ENCODE measurements at regions not wholly inside any gene's neighbourhood (a gene's known extent, or its start where the extent isn't known, plus 50 kb on each side); places are given as distances from the start of the nearest gene placed in this dataset.

- no peak overlapping the region for H3K27ac Mint-ChIP-seq (ENCODE audit: unreplicated experiment)
- no peak for FAIRE-seq
- TF ChIP-seq EZH2 (IDR thresholded peaks at IDR 0.05; ENCODE audit: insufficient read depth, low read length) (no peak), CTCF (IDR thresholded peaks at IDR 0.05; ENCODE audit: insufficient read depth, low read depth, low read length) (no peak)
Observed at GRCh38 chr12:71000748-71001147, 80.2 kb upstream of the PTPRR start.

GRCh38 chr12:71000255-71000654, 79.7 kb upstream of the PTPRR start:
- no peaks in the 10 kb centered on the region for H3K27me3 ChIP-seq (ENCODE audit: insufficient read depth, low read length)
- no peak overlapping the region for H3K4me2 ChIP-seq (ENCODE audit: low read length)
- H3K4me1 ChIP-seq (ENCODE audit: insufficient read depth, low read length) = no peaks in the 10 kb centered on the region
- no peak overlapping the region for H2AFZ ChIP-seq (ENCODE audit: low read depth, low read length)
- Mint-ChIP-seq H3K9me3 (ENCODE audit: unreplicated experiment) (no peaks in the 10 kb centered on the region), H3K36me3 (ENCODE audit: low read depth, unreplicated experiment) (no peaks in the 10 kb centered on the region), H3K27ac (ENCODE audit: unreplicated experiment) (no peak overlapping the region), H3K4me1 (ENCODE audit: low read depth, unreplicated experiment) (no peaks in the 10 kb centered on the region), H3K27me3 (ENCODE audit: low read depth, unreplicated experiment) (no peaks in the 10 kb centered on the region), H3K4me3 (ENCODE audit: unreplicated experiment) (no peak overlapping the region)
- H3K4me3 ChIP-seq (ENCODE audit: insufficient read depth, low read depth, low read length) = no peak overlapping the region
- no peaks in the 10 kb centered on the region for H3K9me3 ChIP-seq (ENCODE audit: insufficient read depth, low read depth, low read length)
- DNase-seq (ENCODE audit: low read depth) (no peak), FAIRE-seq (no peak)
- no peaks in the 10 kb centered on the region for H3K79me2 ChIP-seq (ENCODE audit: insufficient read depth, low read length)
- TF ChIP-seq EZH2 (IDR thresholded peaks at IDR 0.05; ENCODE audit: insufficient read depth, low read length) = no peak
- TF ChIP-seq CTCF (IDR thresholded peaks at IDR 0.05; ENCODE audit: insufficient read depth, low read depth, low read length) = no peak
- H3K9ac ChIP-seq (ENCODE audit: low read length) = no peak overlapping the region
- no peaks in the 10 kb centered on the region for H4K20me1 ChIP-seq (ENCODE audit: insufficient read depth, low read length)
- H3K36me3 ChIP-seq (ENCODE audit: insufficient read depth, low read length) = no peaks in the 10 kb centered on the region
- no peak overlapping the region for H3K27ac ChIP-seq (ENCODE audit: low read depth, low read length)

More at GRCh38 chr12:71000748-71001147, 80.2 kb upstream of the PTPRR start:
- Mint-ChIP-seq H3K4me3 (ENCODE audit: unreplicated experiment) (no peak overlapping the region), H3K4me1 (ENCODE audit: low read depth, unreplicated experiment) (no peaks in the 10 kb centered on the region), H3K36me3 (ENCODE audit: low read depth, unreplicated experiment) (no peaks in the 10 kb centered on the region), H3K9me3 (ENCODE audit: unreplicated experiment) (no peaks in the 10 kb centered on the region), H3K27me3 (ENCODE audit: low read depth, unreplicated experiment) (no peaks in the 10 kb centered on the region)
- no peak for DNase-seq (ENCODE audit: low read depth)
- Histone ChIP-seq H4K20me1 (ENCODE audit: insufficient read depth, low read length) (no peaks in the 10 kb centered on the region), H3K4me2 (ENCODE audit: low read length) (no peak overlapping the region), H3K79me2 (ENCODE audit: insufficient read depth, low read length) (no peaks in the 10 kb centered on the region), H3K9ac (ENCODE audit: low read length) (no peak overlapping the region), H3K27ac (ENCODE audit: low read depth, low read length) (no peak overlapping the region), H3K36me3 (ENCODE audit: insufficient read depth, low read length) (no peaks in the 10 kb centered on the region), H3K9me3 (ENCODE audit: insufficient read depth, low read depth, low read length) (no peaks in the 10 kb centered on the region), H2AFZ (ENCODE audit: low read depth, low read length) (no peak overlapping the region), H3K4me1 (ENCODE audit: insufficient read depth, low read length) (no peaks in the 10 kb centered on the region), H3K4me3 (ENCODE audit: insufficient read depth, low read depth, low read length) (no peak overlapping the region), H3K27me3 (ENCODE audit: insufficient read depth, low read length) (no peaks in the 10 kb centered on the region)

GRCh38 chr12:70994217-70994788, 73.8 kb upstream of the PTPRR start:
- no peaks in the 10 kb centered on the region for H4K20me1 ChIP-seq (ENCODE audit: insufficient read depth, low read length)
- no peaks in the 10 kb centered on the region for H3K36me3 Mint-ChIP-seq (ENCODE audit: low read depth, unreplicated experiment)
- H3K27me3 Mint-ChIP-seq (ENCODE audit: low read depth, unreplicated experiment) = no peaks in the 10 kb centered on the region
- no peak for TF ChIP-seq CTCF (IDR thresholded peaks at IDR 0.05; ENCODE audit: insufficient read depth, low read depth, low read length)
- no peak for TF ChIP-seq EZH2 (IDR thresholded peaks at IDR 0.05; ENCODE audit: insufficient read depth, low read length)
- no peaks in the 10 kb centered on the region for H3K4me1 Mint-ChIP-seq (ENCODE audit: low read depth, unreplicated experiment)
- H3K79me2 ChIP-seq (ENCODE audit: insufficient read depth, low read length) = no peaks in the 10 kb centered on the region
- H3K9me3 Mint-ChIP-seq (ENCODE audit: unreplicated experiment) = no peaks in the 10 kb centered on the region
- H3K4me2 ChIP-seq (ENCODE audit: low read length) = no peak overlapping the region
- FAIRE-seq = peak; percentile 39
- H3K4me1 ChIP-seq (ENCODE audit: insufficient read depth, low read length) = no peaks in the 10 kb centered on the region
- H3K27ac ChIP-seq (ENCODE audit: low read depth, low read length) = no peak overlapping the region
- no peak overlapping the region for H3K27ac Mint-ChIP-seq (ENCODE audit: unreplicated experiment)
- peak; percentile 92 for DNase-seq (ENCODE audit: low read depth)
- H3K4me3 ChIP-seq (ENCODE audit: insufficient read depth, low read depth, low read length) = no peak overlapping the region
- no peaks in the 10 kb centered on the region for H3K9me3 ChIP-seq (ENCODE audit: insufficient read depth, low read depth, low read length)
- no peak overlapping the region for H2AFZ ChIP-seq (ENCODE audit: low read depth, low read length)
- H3K36me3 ChIP-seq (ENCODE audit: insufficient read depth, low read length) = no peaks in the 10 kb centered on the region
- H3K27me3 ChIP-seq (ENCODE audit: insufficient read depth, low read length) = no peaks in the 10 kb centered on the region
- H3K4me3 Mint-ChIP-seq (ENCODE audit: unreplicated experiment) = no peak overlapping the region
- no peak overlapping the region for H3K9ac ChIP-seq (ENCODE audit: low read length)
